HG03378 (cell line): ENCODE measurements at regions not wholly inside any gene's neighbourhood (a gene's known extent, or its start where the extent isn't known, plus 50 kb on each side); places are given as distances from the start of the nearest gene placed in this dataset.

Experiments used
- ATAC-seq: cut with Tn5 transposase; IDR thresholded peaks from one replicate; pipeline ENCODE4 v1.9.1; 2021; ENCODE audit warnings: mild to moderate bottlenecking, moderate library complexity; ENCODE audit not compliant: unreplicated experiment

DNA sequence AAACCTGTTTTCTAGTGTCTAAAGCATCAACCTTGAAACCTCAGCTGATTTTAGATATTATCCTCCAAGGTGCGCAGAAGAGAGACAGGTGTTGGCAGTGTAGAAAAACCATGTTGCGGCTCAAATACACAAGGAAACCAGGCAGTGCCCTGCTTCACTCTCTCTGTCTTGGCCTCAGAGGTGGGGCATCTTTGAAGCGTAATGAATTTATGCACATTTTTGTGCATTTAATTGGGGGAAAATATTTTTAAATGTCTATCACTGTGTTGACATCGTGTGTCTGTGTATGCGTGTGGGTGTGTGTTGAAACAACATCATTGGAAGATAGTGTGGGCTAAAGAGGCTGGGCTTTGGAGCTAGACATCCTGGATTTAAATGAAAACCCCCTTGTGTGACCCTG, 334.0 kb upstream of the CHD6 start:
- ATAC-seq: no peak

- ATAC-seq: no peak
Observed at GRCh38 chr20:41951615-41952014, 333.4 kb upstream of the CHD6 start.

- no peak for ATAC-seq
Observed at GRCh38 chr20:41939659-41940058, 321.5 kb upstream of the CHD6 start.

DNA sequence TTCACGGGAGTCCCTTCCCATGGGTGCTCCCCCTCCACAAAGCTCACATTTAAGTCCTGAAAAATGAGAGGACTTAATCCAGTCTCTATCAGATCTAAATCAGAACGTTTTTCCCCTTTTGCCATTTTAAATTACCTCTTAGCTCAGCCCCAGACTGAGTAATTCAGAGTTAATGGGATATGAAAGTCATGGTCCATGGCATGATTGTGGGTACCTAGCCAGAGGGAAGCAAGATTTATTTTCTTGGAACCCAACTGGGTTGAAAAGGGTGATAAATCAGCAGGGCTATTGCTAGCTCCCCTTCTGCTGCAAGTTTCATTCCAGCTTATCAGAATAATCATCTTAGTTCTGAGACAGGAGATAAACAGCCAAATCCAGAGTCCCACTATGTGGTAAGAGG, 320.2 kb upstream of the CHD6 start:
- no peak for ATAC-seq

DNA sequence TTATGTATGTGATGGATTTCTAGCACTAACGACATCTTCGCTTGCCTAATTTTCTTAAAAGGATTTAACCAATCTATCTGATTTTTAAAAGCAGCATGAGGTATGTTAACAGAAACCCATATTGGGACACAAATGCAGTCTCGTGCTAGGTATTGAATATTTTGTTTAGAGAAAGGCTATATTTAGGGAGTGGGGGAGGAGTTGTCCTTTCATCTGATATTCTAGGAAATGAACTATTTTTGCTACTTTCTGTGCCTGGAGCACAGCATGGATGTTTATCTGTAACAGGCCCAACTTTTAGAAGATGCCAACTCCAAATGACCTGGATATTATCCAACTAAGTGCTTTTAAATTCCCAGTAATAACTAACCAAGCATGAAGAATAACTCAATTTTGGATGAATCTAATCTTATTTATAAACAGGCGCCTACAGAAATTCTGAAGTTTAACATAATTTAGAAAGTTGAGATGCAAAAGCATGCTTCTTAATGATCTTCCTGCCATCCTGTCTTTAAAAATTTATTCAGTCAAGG, 317.1 kb upstream of the CHD6 start:
- no peak for ATAC-seq

- ATAC-seq: no peak
Observed at GRCh38 chr20:41932431-41932830, 314.3 kb upstream of the CHD6 start.

DNA sequence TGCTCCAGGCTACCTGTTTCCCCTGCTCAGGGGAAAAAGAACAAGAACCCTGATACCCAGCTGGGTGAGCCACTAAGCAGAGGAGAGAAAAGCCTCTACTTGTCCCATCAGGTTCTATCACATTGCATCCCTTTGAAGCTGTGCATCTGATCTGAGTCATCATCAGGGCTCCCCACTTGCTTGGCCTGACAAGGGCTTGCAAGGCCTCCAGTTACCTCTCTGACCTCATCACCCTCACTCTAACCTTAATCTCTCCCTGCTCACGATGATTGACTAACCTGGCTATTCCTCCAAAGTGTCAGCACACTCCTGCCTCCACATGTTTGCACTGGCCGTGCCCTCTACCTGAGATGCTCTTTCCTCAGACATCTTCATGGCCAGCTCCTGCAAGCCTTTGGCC, 309.5 kb upstream of the CHD6 start:
- no peak for ATAC-seq

DNA sequence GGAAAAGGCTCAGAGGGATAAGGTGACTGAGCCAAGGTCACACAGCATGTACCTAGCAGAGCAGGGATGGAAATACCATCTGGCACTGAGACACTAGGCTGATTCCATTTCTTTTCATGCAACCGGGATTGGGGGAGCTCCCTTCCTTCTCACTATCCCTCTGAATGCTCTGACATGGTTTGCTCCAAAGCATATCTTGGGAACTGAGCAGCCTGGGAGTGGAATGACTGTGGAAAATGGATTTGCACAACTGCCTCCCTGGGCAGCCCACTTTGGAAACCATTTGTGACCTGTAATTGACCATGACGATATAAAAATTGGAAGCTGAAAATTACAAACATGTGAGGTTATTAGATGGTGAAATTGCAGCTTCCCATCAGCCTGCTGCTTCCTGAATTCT, 309.0 kb upstream of the CHD6 start:
- ATAC-seq: no peak

DNA sequence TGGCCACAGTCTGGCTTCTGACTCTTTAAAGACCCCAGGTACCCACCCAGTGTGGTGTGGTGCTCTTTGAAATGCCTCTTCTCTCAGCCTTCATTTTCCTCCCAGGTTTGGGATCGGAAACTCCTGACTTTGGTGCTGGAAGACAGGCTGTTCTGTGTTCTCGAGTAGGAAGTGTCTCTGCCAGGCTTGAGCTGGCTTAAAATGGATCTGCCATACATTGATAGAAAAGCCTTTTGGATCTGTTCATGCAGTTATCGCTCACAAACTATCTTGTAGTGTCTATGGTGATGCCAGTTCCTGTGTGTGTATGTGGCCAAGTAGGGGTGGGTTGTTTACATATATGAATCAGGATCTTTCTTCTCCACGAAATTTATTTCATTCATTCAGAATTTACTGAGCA, 307.3 kb upstream of the CHD6 start:
- no peak for ATAC-seq

DNA sequence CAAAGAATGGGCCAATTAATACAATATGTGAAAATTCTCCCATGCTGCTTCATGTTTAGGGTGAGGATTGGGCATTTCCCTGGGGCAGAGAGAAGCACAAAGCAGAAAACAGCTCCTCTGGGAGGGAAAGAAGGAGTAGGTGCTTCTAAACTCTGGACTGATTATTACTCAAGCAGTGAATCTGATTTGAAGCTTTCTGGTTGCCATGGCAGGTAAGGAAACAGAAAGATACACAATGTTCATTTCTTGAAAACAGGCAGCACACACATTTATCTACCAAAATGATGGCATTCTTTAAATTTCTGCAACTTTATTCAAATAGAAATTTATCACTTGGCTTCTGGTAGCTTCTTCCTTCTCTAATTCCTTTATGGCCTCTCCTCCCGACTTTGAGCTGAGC, 305.4 kb upstream of the CHD6 start:
- ATAC-seq: no peak

GRCh38 chr20:41913146-41913545, 295.0 kb upstream of the CHD6 start:
- ATAC-seq: no peak

DNA sequence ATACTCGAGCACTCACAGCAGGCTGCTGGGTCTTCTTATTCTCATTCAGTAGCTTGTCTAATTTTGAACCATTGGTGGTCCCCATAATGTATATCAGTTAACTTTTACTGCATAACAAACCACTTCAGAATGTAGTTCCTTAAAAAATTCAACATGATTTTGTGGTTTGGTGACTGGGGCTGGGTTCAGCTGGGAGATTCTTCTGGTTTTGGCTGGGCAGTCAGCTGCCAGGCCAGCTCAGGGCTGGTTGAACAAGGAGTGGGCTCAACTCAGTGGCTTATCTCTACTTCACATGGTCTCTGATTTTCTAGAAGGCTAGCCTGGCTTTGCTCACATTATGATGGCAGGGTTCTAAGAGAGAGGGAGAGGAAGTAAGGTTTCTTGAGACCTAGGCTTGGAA, 292.4 kb upstream of the CHD6 start:
- ATAC-seq: no peak

GRCh38 chr20:41905199-41905598, 287.0 kb upstream of the CHD6 start:
- no peak for ATAC-seq

- ATAC-seq: no peak
Observed at GRCh38 chr20:41903586-41903985, 285.4 kb upstream of the CHD6 start.

DNA sequence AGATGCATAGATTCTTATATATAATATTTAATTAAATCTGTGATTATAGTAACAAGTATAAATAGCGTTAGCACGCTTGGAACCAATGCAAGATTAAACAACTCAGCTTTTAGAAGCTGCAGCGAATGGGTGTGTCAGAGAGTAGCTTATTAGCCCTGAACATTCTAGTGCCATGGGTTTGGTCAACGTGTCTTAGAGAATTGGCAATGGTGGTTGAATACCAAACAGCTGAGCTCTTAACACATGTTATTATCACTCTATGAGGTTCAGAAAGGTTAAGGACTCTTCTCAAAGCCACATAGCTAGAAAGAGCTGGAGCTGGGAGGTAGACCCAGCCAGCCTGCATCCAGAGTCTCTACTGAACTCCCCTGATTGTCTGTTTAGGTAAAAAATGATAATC, 284.2 kb upstream of the CHD6 start:
- ATAC-seq: no peak

- no peak for ATAC-seq
Observed at GRCh38 chr20:41900201-41900691, 282.1 kb upstream of the CHD6 start.

- no peak for ATAC-seq
Observed at GRCh38 chr20:41897708-41898107, 279.5 kb upstream of the CHD6 start.

GRCh38 chr20:41895241-41896032, 277.3 kb upstream of the CHD6 start:
- ATAC-seq: no peak

DNA sequence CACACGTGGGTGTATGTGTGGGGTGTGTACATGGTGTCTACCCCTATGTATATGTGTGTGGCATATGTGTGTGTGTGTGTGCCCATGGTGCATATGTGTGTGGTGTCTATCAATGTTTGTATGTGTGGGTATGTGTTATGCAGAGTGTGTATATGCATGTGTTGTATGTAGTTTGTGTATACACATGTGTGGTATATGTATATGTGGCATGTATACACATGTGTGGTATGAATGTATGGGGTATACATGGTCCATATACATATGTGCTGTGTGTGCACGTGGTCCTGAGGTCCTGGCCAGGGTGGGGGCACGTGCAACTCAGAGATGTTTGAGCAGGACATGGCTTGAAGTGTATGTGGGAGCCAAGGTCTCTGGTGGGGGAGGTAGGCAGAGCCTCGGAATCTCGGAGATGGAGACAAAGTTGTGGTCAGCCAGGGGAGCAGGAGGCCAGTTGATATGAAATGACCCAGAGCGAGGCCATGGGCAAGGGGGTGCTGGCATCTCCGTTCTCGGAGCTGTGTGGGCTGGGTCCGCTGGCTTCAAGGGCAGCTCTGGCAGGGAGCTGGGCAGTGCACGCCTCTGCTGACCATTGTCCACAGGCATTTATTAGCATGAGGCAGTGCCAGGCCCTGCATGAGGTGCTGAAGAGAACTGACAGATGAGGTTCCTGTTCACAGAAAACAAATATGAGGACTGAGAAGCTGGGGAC, 276.2 kb upstream of the CHD6 start:
- no peak for ATAC-seq

DNA sequence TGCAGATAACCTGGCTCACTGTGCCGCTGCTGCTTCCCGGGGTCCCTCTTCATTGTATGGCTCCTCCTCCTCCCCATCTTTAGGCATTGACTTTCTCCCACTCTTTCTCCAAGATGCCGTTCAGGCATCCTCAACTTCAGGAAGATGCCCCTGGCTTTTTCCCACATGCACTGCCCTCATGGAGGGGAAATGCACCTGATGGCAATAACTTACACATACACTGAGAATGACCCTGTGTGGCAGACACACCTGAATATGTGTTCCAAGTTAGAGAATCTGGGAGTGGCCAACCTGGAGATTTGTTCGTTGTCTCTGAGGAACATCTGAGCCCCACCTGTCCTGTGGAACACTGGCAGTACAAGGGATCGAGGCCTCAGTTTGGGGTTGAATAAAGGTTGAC, 273.9 kb upstream of the CHD6 start:
- ATAC-seq: no peak

DNA sequence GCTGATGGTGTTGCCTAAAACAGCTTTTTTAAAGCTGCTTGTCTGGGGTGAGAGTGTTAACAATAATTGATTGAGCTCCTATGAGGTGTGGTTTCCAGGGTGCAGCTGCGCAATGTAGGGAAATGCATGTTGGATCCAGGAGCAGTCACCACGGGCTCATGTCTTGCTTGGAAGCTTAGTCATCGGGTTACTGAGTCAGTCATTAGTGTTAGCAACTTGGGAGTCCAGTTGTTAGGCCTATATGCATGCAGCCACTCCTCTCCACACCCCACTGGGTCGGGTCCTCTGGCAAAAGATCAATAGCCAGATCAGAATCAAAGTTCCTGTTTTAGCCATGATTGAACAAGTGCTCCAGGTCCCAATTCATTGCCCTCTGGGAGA, 271.7 kb upstream of the CHD6 start:
- no peak for ATAC-seq

DNA sequence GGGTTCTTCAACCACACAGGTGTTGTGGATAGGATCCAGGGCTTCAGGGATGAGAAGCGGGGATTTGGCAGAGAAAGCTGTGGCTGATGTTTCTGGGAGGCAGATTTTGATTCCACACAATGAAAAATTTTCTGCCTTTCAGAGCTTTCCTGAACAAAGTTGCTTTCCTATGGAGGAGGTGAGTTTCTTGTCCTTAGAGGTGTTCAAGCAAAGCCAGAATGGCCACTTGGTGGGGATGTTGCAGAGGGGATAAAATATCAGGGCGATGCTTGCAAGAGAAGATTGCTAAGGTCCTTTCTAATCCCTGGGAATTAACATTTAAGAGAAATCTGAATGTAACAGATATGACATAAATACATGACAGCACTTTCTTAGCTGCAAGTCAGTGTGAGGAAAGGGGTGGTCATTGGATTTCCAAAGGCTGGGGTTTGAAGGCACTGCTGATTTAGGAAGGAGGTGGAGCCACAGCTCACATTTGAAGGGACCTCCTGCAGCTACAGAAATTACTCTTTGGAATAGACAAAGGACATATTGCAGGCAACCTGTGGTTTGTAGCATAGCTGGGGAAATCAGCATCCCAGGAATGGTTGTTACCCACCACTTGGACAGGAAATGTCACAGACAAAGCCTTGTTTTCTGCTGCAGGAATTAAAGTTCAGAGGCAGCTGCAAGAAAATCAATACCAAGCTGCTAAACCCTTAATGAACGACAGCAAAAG, 271.1 kb upstream of the CHD6 start:
- ATAC-seq: no peak
